ENCODE measurements at regions not wholly inside any gene's neighbourhood (a gene's known extent, or its start where the extent isn't known, plus 50 kb on each side); places are given as distances from the start of the nearest gene placed in this dataset.
A peak's percentile ranks its signal among the peaks of the same experiment; 100 is the strongest.

DNA sequence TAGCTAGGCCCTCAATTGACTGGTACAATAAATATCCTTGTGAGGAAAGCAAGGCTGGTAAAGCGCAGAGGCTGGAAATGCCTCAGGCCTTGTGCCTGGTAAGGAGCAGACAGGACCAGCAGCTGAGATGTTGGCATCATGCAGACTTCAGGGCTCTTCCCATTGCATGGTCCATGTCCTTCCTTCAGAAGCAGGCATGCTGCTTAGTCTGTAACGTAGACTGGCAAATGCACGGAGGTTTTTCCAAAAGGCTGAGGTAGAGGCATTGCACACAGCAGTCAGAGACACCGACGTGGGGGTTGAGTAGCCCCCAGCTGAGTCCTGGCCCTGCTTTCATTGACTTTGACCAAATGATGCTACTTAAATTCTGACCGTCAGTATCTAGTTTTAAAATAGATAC, 87.1 kb downstream of the ADRB2 start:
- peaks cover 9% of the 10 kb centered on the region for H3K27me3 ChIP-seq (ENCODE audit: control insufficient read depth, insufficient read depth, low read length, poor library complexity, severe bottlenecking)
- peak; percentile 59 for DNase-seq
- no peak for TF ChIP-seq CTCF (conservative IDR thresholded peaks at IDR 0.05)
- peak overlapping the region; percentile 9 for H3K9ac ChIP-seq (ENCODE audit: extremely low read depth, low read length, poor library complexity, severe bottlenecking)
- no peaks in the 10 kb centered on the region for H3K9me3 ChIP-seq (ENCODE audit: control insufficient read depth, low read length)
- peaks cover 20% of the 10 kb centered on the region for H3K4me1 Mint-ChIP-seq
- no peak overlapping the region for H3K4me3 ChIP-seq (ENCODE audit: low read length)
- H3K27me3 Mint-ChIP-seq (ENCODE audit: insufficient read depth): peaks cover 36% of the 10 kb centered on the region
- no peak overlapping the region for H3K27ac ChIP-seq (ENCODE audit: low read depth, low read length)
- no peaks in the 10 kb centered on the region for H3K9me3 Mint-ChIP-seq
- H3K36me3 Mint-ChIP-seq (ENCODE audit: low read depth): no peaks in the 10 kb centered on the region
- peak overlapping the region; percentile 97 for H3K27ac Mint-ChIP-seq
- no peak overlapping the region for H3K4me3 Mint-ChIP-seq
- WGBS, 2 experiments (ENCODE audit: insufficient coverage in 1 of 2, insufficient read length in 1 of 2): 89 to 98% methylated on average over 5 of the region's 6 CpGs
- H3K4me1 ChIP-seq (ENCODE audit: control insufficient read depth, insufficient read depth, low read length): peaks cover 16% of the 10 kb centered on the region
- no peaks in the 10 kb centered on the region for H3K36me3 ChIP-seq (ENCODE audit: control insufficient read depth, insufficient read depth, low read length)

DNA sequence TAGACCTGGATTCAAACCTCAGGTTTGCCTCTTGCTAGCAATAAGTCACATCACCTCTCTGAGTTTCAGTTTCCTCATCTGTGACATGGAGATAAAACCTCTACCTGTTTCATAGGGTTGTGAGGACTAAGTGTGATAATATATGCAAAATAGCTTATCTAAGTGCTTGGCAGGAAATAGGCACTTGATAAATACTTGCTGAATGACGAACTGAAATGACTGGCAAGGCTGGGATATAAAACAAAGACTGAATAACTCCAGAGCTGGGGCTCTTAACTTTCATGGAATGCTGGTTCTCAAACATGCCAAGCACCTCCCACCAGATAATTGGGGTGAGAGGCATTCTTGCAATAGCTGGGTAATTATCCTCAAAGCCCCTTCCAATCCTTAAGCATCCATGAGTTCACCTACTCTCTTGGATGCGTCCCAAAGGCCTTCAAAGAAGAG, 87.6 kb downstream of the ADRB2 start:
- peaks cover 16% of the 10 kb centered on the region for H3K4me1 ChIP-seq (ENCODE audit: control insufficient read depth, insufficient read depth, low read length)
- 90 to 91% methylated on average over 1 to 2 of the region's 2 CpGs for WGBS, 2 experiments (ENCODE audit: insufficient coverage in 1 of 2, insufficient read length in 1 of 2)
- TF ChIP-seq CTCF (conservative IDR thresholded peaks at IDR 0.05): no peak
- H3K9me3 ChIP-seq (ENCODE audit: control insufficient read depth, low read length): no peaks in the 10 kb centered on the region
- no peaks in the 10 kb centered on the region for H3K36me3 Mint-ChIP-seq (ENCODE audit: low read depth)
- peaks cover 9% of the 10 kb centered on the region for H3K27me3 ChIP-seq (ENCODE audit: control insufficient read depth, insufficient read depth, low read length, poor library complexity, severe bottlenecking)
- H3K4me3 ChIP-seq (ENCODE audit: low read length): no peak overlapping the region
- no peak overlapping the region for H3K27ac Mint-ChIP-seq
- H3K9ac ChIP-seq (ENCODE audit: extremely low read depth, low read length, poor library complexity, severe bottlenecking): peak overlapping the region; percentile 9
- H3K4me3 Mint-ChIP-seq: no peak overlapping the region
- H3K36me3 ChIP-seq (ENCODE audit: control insufficient read depth, insufficient read depth, low read length): no peaks in the 10 kb centered on the region
- DNase-seq: peak; percentile 71
- H3K27me3 Mint-ChIP-seq (ENCODE audit: insufficient read depth): peaks cover 39% of the 10 kb centered on the region
- H3K4me1 Mint-ChIP-seq: peaks cover 20% of the 10 kb centered on the region
- no peaks in the 10 kb centered on the region for H3K9me3 Mint-ChIP-seq
- H3K27ac ChIP-seq (ENCODE audit: low read depth, low read length): no peak overlapping the region

GRCh38 chr5:148915224-148915817, 88.9 kb downstream of the ADRB2 start:
- Mint-ChIP-seq H3K4me1 (peaks cover 21% of the 10 kb centered on the region), H3K27ac (peak overlapping the region; percentile 44), H3K4me3 (no peak overlapping the region), H3K27me3 (ENCODE audit: insufficient read depth) (peaks cover 41% of the 10 kb centered on the region), H3K36me3 (ENCODE audit: low read depth) (no peaks in the 10 kb centered on the region), H3K9me3 (no peaks in the 10 kb centered on the region)
- peaks cover 16% of the 10 kb centered on the region for H3K4me1 ChIP-seq (ENCODE audit: control insufficient read depth, insufficient read depth, low read length)
- no peak overlapping the region for H3K27ac ChIP-seq (ENCODE audit: low read depth, low read length)
- no peak for TF ChIP-seq CTCF (conservative IDR thresholded peaks at IDR 0.05)
- peaks cover 9% of the 10 kb centered on the region for H3K27me3 ChIP-seq (ENCODE audit: control insufficient read depth, insufficient read depth, low read length, poor library complexity, severe bottlenecking)
- H3K36me3 ChIP-seq (ENCODE audit: control insufficient read depth, insufficient read depth, low read length): no peaks in the 10 kb centered on the region
- WGBS, 2 experiments (ENCODE audit: insufficient coverage in 1 of 2, insufficient read length in 1 of 2): 79 to 88% methylated on average over 4 to 7 of the region's 7 CpGs
- H3K4me3 ChIP-seq (ENCODE audit: low read length): no peak overlapping the region
- peak; percentile 62 for DNase-seq
- H3K9me3 ChIP-seq (ENCODE audit: control insufficient read depth, low read length): no peaks in the 10 kb centered on the region
- no peak overlapping the region for H3K9ac ChIP-seq (ENCODE audit: extremely low read depth, low read length, poor library complexity, severe bottlenecking)
